GM18505 (cell line): ENCODE measurements at regions not wholly inside any gene's neighbourhood (a gene's known extent, or its start where the extent isn't known, plus 50 kb on each side); places are given as distances from the start of the nearest gene placed in this dataset.

ENCODE experiments used
- ATAC-seq: cut with Tn5 transposase; IDR thresholded peaks from one replicate; pipeline ENCODE4 v1.9.1; 2021; ENCODE audit not compliant: unreplicated experiment
- POLR2A ChIP-seq: IDR thresholded peaks from 4 replicates; pipeline ENCODE4 v1.6.1; 2011; ENCODE audit warnings: borderline replicate concordance; ENCODE audit not compliant: insufficient read depth, insufficient read length; ENCODE audit errors: extremely low read depth

- TF ChIP-seq POLR2A, result no peak
- ATAC-seq, result no peak
Observed at GRCh38 chr11:21894492-21894891, 298.4 kb upstream of the ANO5 start.

- no peak for ATAC-seq
- no peak for TF ChIP-seq POLR2A
Observed at GRCh38 chr11:21895686-21896085, 297.2 kb upstream of the ANO5 start.

- no peak for TF ChIP-seq POLR2A
- ATAC-seq, result no peak
Observed at GRCh38 chr11:21896216-21896615, 296.7 kb upstream of the ANO5 start.

GRCh38 chr11:21896746-21897602 is 295.9 kb upstream of the ANO5 start:
- ATAC-seq, result no peak
- TF ChIP-seq POLR2A, result no peak

- TF ChIP-seq POLR2A, result no peak
- no peak for ATAC-seq
Observed at GRCh38 chr11:21897752-21898151, 295.1 kb upstream of the ANO5 start.

- TF ChIP-seq POLR2A, result no peak
- no peak for ATAC-seq
Observed at GRCh38 chr11:21908211-21908610, 284.7 kb upstream of the ANO5 start.

- TF ChIP-seq POLR2A, result no peak
- ATAC-seq, result no peak
Observed at GRCh38 chr11:21909145-21909544, 283.7 kb upstream of the ANO5 start.

- TF ChIP-seq POLR2A, result no peak
- no peak for ATAC-seq
Observed at GRCh38 chr11:21911061-21911460, 281.8 kb upstream of the ANO5 start.

- no peak for ATAC-seq
- TF ChIP-seq POLR2A, result no peak
Observed at GRCh38 chr11:21912285-21912684, 280.6 kb upstream of the ANO5 start.

- no peak for ATAC-seq
- TF ChIP-seq POLR2A, result no peak
Observed at GRCh38 chr11:21921151-21921550, 271.7 kb upstream of the ANO5 start.

- no peak for TF ChIP-seq POLR2A
- ATAC-seq, result no peak
Observed at GRCh38 chr11:21924262-21924661, 268.6 kb upstream of the ANO5 start.

GRCh38 chr11:21927628-21928027 is 265.3 kb upstream of the ANO5 start:
- TF ChIP-seq POLR2A, result no peak
- ATAC-seq, result no peak

- TF ChIP-seq POLR2A, result no peak
Observed at GRCh38 chr11:21928847-21929246, 264.0 kb upstream of the ANO5 start.

GRCh38 chr11:21930408-21930807 is 262.5 kb upstream of the ANO5 start:
- TF ChIP-seq POLR2A, result no peak
- no peak for ATAC-seq

More at GRCh38 chr11:21928847-21929246, 264.0 kb upstream of the ANO5 start:
- no peak for ATAC-seq
